ENCODE measurements at regions not wholly inside any gene's neighbourhood (a gene's known extent, or its start where the extent isn't known, plus 50 kb on each side); places are given as distances from the start of the nearest gene placed in this dataset.

- Histone ChIP-seq H2AFZ (ENCODE audit: low read depth, low read length) (no peak overlapping the region), H3K79me2 (ENCODE audit: control insufficient read depth, insufficient read depth, low read length) (no peaks in the 10 kb centered on the region), H3K9me3 (replicated peaks; ENCODE audit: control insufficient read depth, insufficient read depth, low read length) (peaks cover 4% of the 10 kb centered on the region), H3K27ac (ENCODE audit: insufficient read depth, low read depth, low read length) (no peak overlapping the region), H3K4me3 (replicated peaks in 1 of 3; ENCODE audit: insufficient read depth in 1 of 3, low read depth in 1 of 3, low read length in 3 of 3) (no peak overlapping the region), H3K9me1 (replicated peaks; ENCODE audit: control insufficient read depth, extremely low read depth, insufficient read depth, low read length) (no peaks in the 10 kb centered on the region), H3K27me3 (ENCODE audit: control insufficient read depth in 2 of 2, insufficient read depth in 2 of 2, low read length in 2 of 2) (no peaks in the 10 kb centered on the region), H3K4me1 (ENCODE audit: control insufficient read depth, extremely low read depth, insufficient read depth, low read length) (no peaks in the 10 kb centered on the region), H3K9ac (replicated peaks; ENCODE audit: extremely low read depth, insufficient read depth, low read length) (no peak overlapping the region), H3K4me2 (ENCODE audit: insufficient read depth, low read length) (no peak overlapping the region), H4K20me1 (replicated peaks; ENCODE audit: control insufficient read depth, extremely low read depth, insufficient read depth, low read length) (no peaks in the 10 kb centered on the region), H3K36me3 (ENCODE audit: control insufficient read depth in 2 of 2, extremely low read depth in 1 of 2, insufficient read depth in 2 of 2, low read length in 2 of 2) (no peaks in the 10 kb centered on the region)
- ChIA-PET POLR2A (no interaction called here), CTCF (no interaction called here)
- TF ChIP-seq JUN (IDR thresholded peaks at IDR 0.05; ENCODE audit: borderline replicate concordance, insufficient read depth, insufficient read length, low read depth), result no peak
- no peak for TF ChIP-seq POLR2AphosphoS5 (IDR thresholded peaks at IDR 0.05; ENCODE audit: insufficient read depth, low read depth, low read length)
- dilution Hi-C loops (cut with MboI; ENCODE audit: extremely low pct_ligation_motif_present, low sequenced_read_pairs) (no loop called here), intact Hi-C loops (cut with micrococcal nuclease) (no loop called here)
- no peak for DNase-seq (ENCODE audit: low read depth, low spot score)
- BruUV-seq (replicated peaks), result no TSS peak
- FAIRE-seq, result no peak
These were observed 1280.9 kb downstream of the AACS start for GRCh38 chr12:126346087-126346486.

- Histone ChIP-seq H3K36me3 (ENCODE audit: control insufficient read depth in 2 of 2, extremely low read depth in 1 of 2, insufficient read depth in 2 of 2, low read length in 2 of 2) (no peaks in the 10 kb centered on the region), H4K20me1 (replicated peaks; ENCODE audit: control insufficient read depth, extremely low read depth, insufficient read depth, low read length) (no peaks in the 10 kb centered on the region), H3K79me2 (ENCODE audit: control insufficient read depth, insufficient read depth, low read length) (no peaks in the 10 kb centered on the region), H3K27ac (ENCODE audit: insufficient read depth, low read depth, low read length) (no peak overlapping the region), H2AFZ (ENCODE audit: low read depth, low read length) (no peak overlapping the region), H3K9me1 (replicated peaks; ENCODE audit: control insufficient read depth, extremely low read depth, insufficient read depth, low read length) (no peaks in the 10 kb centered on the region), H3K4me3 (replicated peaks in 1 of 3; ENCODE audit: insufficient read depth in 1 of 3, low read depth in 1 of 3, low read length in 3 of 3) (no peak overlapping the region), H3K9me3 (replicated peaks; ENCODE audit: control insufficient read depth, insufficient read depth, low read length) (peaks cover 9% of the 10 kb centered on the region), H3K4me1 (ENCODE audit: control insufficient read depth, extremely low read depth, insufficient read depth, low read length) (no peaks in the 10 kb centered on the region), H3K9ac (replicated peaks; ENCODE audit: extremely low read depth, insufficient read depth, low read length) (no peak overlapping the region), H3K27me3 (ENCODE audit: control insufficient read depth in 2 of 2, insufficient read depth in 2 of 2, low read length in 2 of 2) (no peaks in the 10 kb centered on the region), H3K4me2 (ENCODE audit: insufficient read depth, low read length) (no peak overlapping the region)
- TF ChIP-seq POLR2A (IDR thresholded peaks at IDR 0.05; ENCODE audit: low read depth, low read length), result no peak
- TF ChIP-seq CTCF (IDR thresholded peaks at IDR 0.05; ENCODE audit: extremely low read depth in 1 of 2, insufficient read depth in 1 of 2, low read depth in 1 of 2, low read length in 2 of 2), result no peak
- no peak for TF ChIP-seq FOS (IDR thresholded peaks at IDR 0.05; ENCODE audit: borderline replicate concordance, insufficient read depth, low read length)
- no peak for TF ChIP-seq EZH2 (IDR thresholded peaks at IDR 0.05; ENCODE audit: borderline replicate concordance, low read depth, low read length, severe bottlenecking)
- TF ChIP-seq MAX (IDR thresholded peaks at IDR 0.05; ENCODE audit: insufficient read depth, insufficient read length), result no peak
- no peak for TF ChIP-seq POLR2AphosphoS5 (IDR thresholded peaks at IDR 0.05; ENCODE audit: insufficient read depth, low read depth, low read length)
- no peak for TF ChIP-seq JUN (IDR thresholded peaks at IDR 0.05; ENCODE audit: borderline replicate concordance, insufficient read depth, insufficient read length, low read depth)
- no peak for TF ChIP-seq GATA2 (IDR thresholded peaks at IDR 0.05; ENCODE audit: insufficient read depth, insufficient read length, low read depth, low read length)
- dilution Hi-C loops (cut with MboI; ENCODE audit: extremely low pct_ligation_motif_present, low sequenced_read_pairs) (no loop called here), intact Hi-C loops (cut with micrococcal nuclease) (no loop called here)
- CTCF ChIA-PET, result no interaction called here
- BruUV-seq (replicated peaks), result no TSS peak
- FAIRE-seq (no peak), DNase-seq (ENCODE audit: low read depth, low spot score) (no peak)
- POLR2A ChIA-PET, result no interaction called here
These were observed 1282.2 kb downstream of the AACS start for GRCh38 chr12:126347421-126347820.

All from endothelial cell of umbilical vein (primary cell).